Activated CD8-positive, alpha-beta T cell treated with anti-CD3 and anti-CD28 coated beads for 36 hours (primary cell): ENCODE measurements at regions not wholly inside any gene's neighbourhood (a gene's known extent, or its start where the extent isn't known, plus 50 kb on each side); places are given as distances from the start of the nearest gene placed in this dataset.

ENCODE experiments used
- ATAC-seq: fragments of 200-7000 bp; cut with Tn5 transposase; one replicate; pipeline ENCODE4 v1.10.0; 2021; ENCODE audit warnings: mild to moderate bottlenecking, moderate library complexity
- CTCF ChIA-PET: fragments of 350-600 bp; sonication (Branson Sonifier 250); formaldehyde crosslinking; loops from one replicate; lab custom pipeline; 2021; ENCODE audit warnings: antibody characterized with exemption; lab: Charles Lee
- POLR2A ChIA-PET: fragments of 350-600 bp; sonication (Branson Sonifier 250); formaldehyde crosslinking; loops from one replicate; lab custom pipeline; 2021; ENCODE audit warnings: antibody characterized with exemption; lab: Charles Lee
- DNase-seq: peaks from one replicate; pipeline ENCODE4 v3.0.0-alpha.2; 2020
- H3K27ac Mint-ChIP-seq: one replicate; pipeline ENCODE4 v1.8.0; 2021; ENCODE audit warnings: mild to moderate bottlenecking, mixed read lengths
- H3K27me3 Mint-ChIP-seq: one replicate; pipeline ENCODE4 v1.8.0; 2021; ENCODE audit warnings: mixed read lengths
- H3K36me3 Mint-ChIP-seq: one replicate; pipeline ENCODE4 v1.8.0; 2021; ENCODE audit warnings: low read depth, mixed read lengths
- H3K4me1 Mint-ChIP-seq: one replicate; pipeline ENCODE4 v1.8.0; 2021; ENCODE audit warnings: low read depth, mixed read lengths
- H3K4me3 Mint-ChIP-seq: one replicate; pipeline ENCODE4 v1.8.0; 2021; ENCODE audit warnings: mild to moderate bottlenecking, moderate library complexity, mixed read lengths
- H3K9me3 Mint-ChIP-seq: one replicate; pipeline ENCODE4 v1.8.0; 2021; ENCODE audit warnings: mixed read lengths
- CTCF ChIP-seq: fragments of 200-600 bp; IDR thresholded peaks from one replicate; pipeline ENCODE4 v1.8.0; 2022; ENCODE audit warnings: antibody characterized with exemption, mild to moderate bottlenecking
- intact Hi-C: fragments of 100-400 bp; cut with micrococcal nuclease; formaldehyde crosslinking; loops from one replicate; pipeline ENCODE4 v1.10.0; 2022

DNA sequence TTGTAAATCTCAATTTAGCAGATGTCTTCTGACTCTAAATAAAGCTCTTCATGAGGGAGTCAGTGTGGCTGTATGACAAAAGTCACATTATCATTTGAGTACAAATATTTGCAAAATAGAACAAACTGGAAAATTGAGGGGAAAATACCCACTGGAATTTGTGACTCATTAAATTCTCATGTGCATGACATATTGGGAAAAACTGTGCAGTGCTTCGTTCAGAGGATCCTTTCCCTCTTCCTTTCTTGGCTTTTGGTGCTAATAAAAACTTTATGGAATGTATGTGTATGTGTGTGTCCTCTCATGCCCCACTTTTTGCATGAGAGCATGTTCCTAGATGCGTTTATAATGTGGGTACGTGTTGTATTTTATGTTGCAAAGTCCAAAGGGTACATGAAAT lies 267.8 kb downstream of the KTN1 start:
- CTCF ChIA-PET = no interaction called here
- no peak for DNase-seq
- ATAC-seq = no peak
- TF ChIP-seq CTCF = no peak
- H3K27me3 Mint-ChIP-seq = peaks cover 2% of the 10 kb centered on the region
- intact Hi-C loops = no loop called here
- H3K4me3 Mint-ChIP-seq = no peak overlapping the region
- no peak overlapping the region for H3K27ac Mint-ChIP-seq
- POLR2A ChIA-PET = no interaction called here
- no peaks in the 10 kb centered on the region for H3K9me3 Mint-ChIP-seq
- H3K4me1 Mint-ChIP-seq = peaks cover 2% of the 10 kb centered on the region
- H3K36me3 Mint-ChIP-seq = no peaks in the 10 kb centered on the region

- ATAC-seq = no peak
- CTCF ChIA-PET = no interaction called here
- intact Hi-C loops = no loop called here
Observed at GRCh38 chr14:55848964-55849363, 269.0 kb downstream of the KTN1 start.

DNA sequence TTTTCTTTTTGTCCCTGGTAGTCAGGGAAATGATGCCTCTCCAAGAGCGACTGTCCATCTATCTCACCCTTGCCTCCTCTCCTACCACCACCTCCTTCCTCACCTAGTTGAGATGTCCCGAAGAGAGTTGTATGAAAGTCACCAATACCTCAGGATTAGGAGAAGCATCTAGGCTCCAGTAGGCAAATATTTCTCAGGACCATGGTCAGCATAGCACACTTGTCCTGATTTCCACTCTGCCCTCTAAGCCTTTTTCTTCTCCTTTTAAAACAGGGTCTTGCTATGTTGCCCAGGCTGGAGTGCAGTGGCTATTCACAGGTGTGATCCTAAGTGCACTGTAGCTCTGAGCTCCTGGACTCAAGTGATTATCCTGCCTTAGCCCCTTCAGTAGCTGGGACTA lies 268.4 kb upstream of the PELI2 start:
- ChIA-PET CTCF (no interaction called here), POLR2A (no interaction called here)
- intact Hi-C loops = no loop called here
- ATAC-seq (no peak), DNase-seq (no peak)
- no peaks in the 10 kb centered on the region for H3K9me3 Mint-ChIP-seq
- no peaks in the 10 kb centered on the region for H3K36me3 Mint-ChIP-seq
- no peak for TF ChIP-seq CTCF
- H3K27ac Mint-ChIP-seq = no peak overlapping the region
- peaks cover 2% of the 10 kb centered on the region for H3K4me1 Mint-ChIP-seq
- no peak overlapping the region for H3K4me3 Mint-ChIP-seq
- H3K27me3 Mint-ChIP-seq = peaks cover 2% of the 10 kb centered on the region

More at GRCh38 chr14:55848964-55849363, 269.0 kb downstream of the KTN1 start:
- H3K27me3 Mint-ChIP-seq = peaks cover 2% of the 10 kb centered on the region
- no peak for TF ChIP-seq CTCF
- no peaks in the 10 kb centered on the region for H3K36me3 Mint-ChIP-seq
- no peak for DNase-seq
- peaks cover 2% of the 10 kb centered on the region for H3K4me1 Mint-ChIP-seq
- H3K9me3 Mint-ChIP-seq = no peaks in the 10 kb centered on the region
- no peak overlapping the region for H3K4me3 Mint-ChIP-seq
- H3K27ac Mint-ChIP-seq = no peak overlapping the region
- POLR2A ChIA-PET = no interaction called here

DNA sequence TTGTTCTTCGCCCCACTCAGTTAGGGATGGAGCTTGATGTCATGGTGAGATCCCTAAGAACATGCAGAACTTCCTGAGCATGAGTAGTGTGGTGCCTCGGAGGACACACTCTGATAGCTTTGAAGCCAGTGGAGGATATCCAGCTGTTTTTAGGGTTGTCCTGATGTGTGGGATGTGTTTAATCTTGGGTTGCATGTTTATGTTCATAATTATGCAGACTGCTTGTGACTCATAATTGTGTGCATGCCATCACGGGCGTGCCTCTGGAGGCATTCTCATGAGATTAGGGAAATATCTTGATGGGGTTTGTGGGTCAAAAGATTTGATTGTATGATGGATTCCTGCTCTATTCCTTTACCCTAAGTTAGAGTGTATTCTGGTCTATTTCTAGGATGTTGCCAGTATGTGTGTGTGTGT lies 267.4 kb upstream of the PELI2 start:
- H3K27ac Mint-ChIP-seq = no peak overlapping the region
- H3K27me3 Mint-ChIP-seq = peaks cover 2% of the 10 kb centered on the region
- CTCF ChIA-PET = interaction anchor here (0.6 kb wide), 1 partner anchor 58 kb away, joined by 3 read pairs; no protein-coding TSS in a partner anchor
- no peaks in the 10 kb centered on the region for H3K36me3 Mint-ChIP-seq
- H3K4me3 Mint-ChIP-seq = no peak overlapping the region
- peaks cover 2% of the 10 kb centered on the region for H3K4me1 Mint-ChIP-seq
- POLR2A ChIA-PET = no interaction called here
- intact Hi-C loops = no loop called here
- no peaks in the 10 kb centered on the region for H3K9me3 Mint-ChIP-seq
- no peak for TF ChIP-seq CTCF
- DNase-seq (no peak), ATAC-seq (no peak)

DNA sequence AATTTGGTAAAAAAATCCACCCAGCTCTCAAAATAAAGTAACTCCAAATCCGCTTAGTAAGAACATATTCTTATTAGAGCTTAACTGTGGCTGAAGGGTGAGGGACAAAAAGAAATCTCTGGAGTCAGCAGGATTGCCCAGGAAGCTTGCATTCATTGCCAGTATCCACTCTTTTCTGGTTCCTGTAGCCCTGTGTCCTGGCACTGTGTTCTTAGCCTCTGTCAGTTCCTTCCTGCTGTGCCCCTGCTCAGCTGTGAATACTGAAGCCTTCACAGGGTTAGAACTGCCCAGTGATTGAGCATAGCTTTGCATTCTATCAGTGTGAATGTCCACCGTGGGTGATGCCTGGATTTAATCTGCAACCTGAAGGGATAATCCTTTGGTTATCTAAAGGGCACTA lies 266.9 kb upstream of the PELI2 start:
- H3K4me1 Mint-ChIP-seq = peaks cover 2% of the 10 kb centered on the region
- H3K27me3 Mint-ChIP-seq = peaks cover 2% of the 10 kb centered on the region
- H3K4me3 Mint-ChIP-seq = no peak overlapping the region
- intact Hi-C loops = no loop called here
- no peaks in the 10 kb centered on the region for H3K36me3 Mint-ChIP-seq
- ChIA-PET POLR2A (no interaction called here), CTCF (no interaction called here)
- DNase-seq (no peak), ATAC-seq (no peak)
- TF ChIP-seq CTCF = no peak
- no peak overlapping the region for H3K27ac Mint-ChIP-seq
- no peaks in the 10 kb centered on the region for H3K9me3 Mint-ChIP-seq
